ENCODE measurements at regions not wholly inside any gene's neighbourhood (a gene's known extent, or its start where the extent isn't known, plus 50 kb on each side); places are given as distances from the start of the nearest gene placed in this dataset.

DNA sequence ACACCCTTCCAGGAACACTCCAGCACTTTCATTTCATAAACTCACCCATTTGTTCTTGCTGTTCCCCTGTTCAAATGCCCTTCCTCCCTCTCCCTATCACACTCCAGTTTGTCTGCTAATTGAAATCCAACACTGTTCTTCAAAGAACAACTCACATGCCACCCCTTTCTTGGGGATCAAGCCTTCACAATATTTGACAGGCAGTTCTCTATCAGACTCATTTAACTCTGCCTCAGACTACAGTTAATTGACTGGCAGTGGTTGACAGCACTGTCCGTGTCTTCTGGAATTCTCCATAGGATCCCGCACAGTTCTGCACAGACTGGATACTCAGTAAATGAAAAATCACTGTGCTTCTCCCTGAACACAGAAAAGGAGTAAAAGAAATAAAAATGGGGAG is 87.8 kb downstream of the PMP22 start:
- POLR2A ChIA-PET, result no interaction called here

DNA sequence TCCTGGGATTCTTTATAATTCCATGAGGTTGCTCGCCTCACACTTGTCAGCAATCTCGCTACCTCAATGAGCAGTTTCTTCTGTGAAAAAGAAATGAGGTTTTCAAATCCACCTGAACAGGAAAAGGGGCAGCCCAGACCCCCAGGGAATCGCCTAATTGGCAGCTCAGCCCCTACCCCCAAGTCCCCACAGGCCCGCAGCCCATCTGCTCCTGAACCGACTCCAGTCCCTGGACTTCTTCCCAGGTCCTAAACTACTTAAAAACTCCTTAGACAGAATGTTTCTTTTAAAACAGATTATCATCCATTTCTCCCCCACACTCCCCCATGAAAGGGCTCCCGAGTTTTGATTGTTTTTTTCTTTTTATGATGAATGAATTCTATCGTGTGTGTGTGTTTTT is 89.8 kb downstream of the PMP22 start:
- Histone ChIP-seq H3K27me3 (ENCODE audit: control insufficient read depth, insufficient read depth, low read length) (peaks cover 13% of the 10 kb centered on the region), H3K9me3 (ENCODE audit: control insufficient read depth, insufficient read depth, low read length) (no peaks in the 10 kb centered on the region), H3K27ac (ENCODE audit: low read depth, low read length) (no peak overlapping the region), H3K4me3 (ENCODE audit: low read depth, low read length) (no peak overlapping the region)
- ChIA-PET CTCF (no interaction called here), POLR2A (no interaction called here)
- DNase-seq (ENCODE audit: low read depth, low spot score), result no peak
- TF ChIP-seq, protein P1, sequence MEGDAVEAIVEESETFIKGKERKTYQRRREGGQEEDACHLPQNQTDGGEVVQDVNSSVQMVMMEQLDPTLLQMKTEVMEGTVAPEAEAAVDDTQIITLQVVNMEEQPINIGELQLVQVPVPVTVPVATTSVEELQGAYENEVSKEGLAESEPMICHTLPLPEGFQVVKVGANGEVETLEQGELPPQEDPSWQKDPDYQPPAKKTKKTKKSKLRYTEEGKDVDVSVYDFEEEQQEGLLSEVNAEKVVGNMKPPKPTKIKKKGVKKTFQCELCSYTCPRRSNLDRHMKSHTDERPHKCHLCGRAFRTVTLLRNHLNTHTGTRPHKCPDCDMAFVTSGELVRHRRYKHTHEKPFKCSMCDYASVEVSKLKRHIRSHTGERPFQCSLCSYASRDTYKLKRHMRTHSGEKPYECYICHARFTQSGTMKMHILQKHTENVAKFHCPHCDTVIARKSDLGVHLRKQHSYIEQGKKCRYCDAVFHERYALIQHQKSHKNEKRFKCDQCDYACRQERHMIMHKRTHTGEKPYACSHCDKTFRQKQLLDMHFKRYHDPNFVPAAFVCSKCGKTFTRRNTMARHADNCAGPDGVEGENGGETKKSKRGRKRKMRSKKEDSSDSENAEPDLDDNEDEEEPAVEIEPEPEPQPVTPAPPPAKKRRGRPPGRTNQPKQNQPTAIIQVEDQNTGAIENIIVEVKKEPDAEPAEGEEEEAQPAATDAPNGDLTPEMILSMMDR (IDR thresholded peaks at IDR 0.05; ENCODE audit: low read depth, low read length), result no peak

More for the DNA sequence above, 87.8 kb downstream of the PMP22 start:
- no peaks in the 10 kb centered on the region for H3K9me3 ChIP-seq (ENCODE audit: control insufficient read depth, insufficient read depth, low read length)
- CTCF ChIA-PET, result interaction anchor here (0.7 kb wide), 1 partner anchor 16 kb away, joined by 4 read pairs; no protein-coding TSS in a partner anchor
- no peak overlapping the region for H3K27ac ChIP-seq (ENCODE audit: low read depth, low read length)
- TF ChIP-seq, protein P1 (IDR thresholded peaks at IDR 0.05; ENCODE audit: low read depth, low read length), result no peak
- no peak for DNase-seq (ENCODE audit: low read depth, low spot score)
- H3K4me3 ChIP-seq (ENCODE audit: low read depth, low read length), result no peak overlapping the region
- H3K27me3 ChIP-seq (ENCODE audit: control insufficient read depth, insufficient read depth, low read length), result peaks cover 17% of the 10 kb centered on the region

DNA sequence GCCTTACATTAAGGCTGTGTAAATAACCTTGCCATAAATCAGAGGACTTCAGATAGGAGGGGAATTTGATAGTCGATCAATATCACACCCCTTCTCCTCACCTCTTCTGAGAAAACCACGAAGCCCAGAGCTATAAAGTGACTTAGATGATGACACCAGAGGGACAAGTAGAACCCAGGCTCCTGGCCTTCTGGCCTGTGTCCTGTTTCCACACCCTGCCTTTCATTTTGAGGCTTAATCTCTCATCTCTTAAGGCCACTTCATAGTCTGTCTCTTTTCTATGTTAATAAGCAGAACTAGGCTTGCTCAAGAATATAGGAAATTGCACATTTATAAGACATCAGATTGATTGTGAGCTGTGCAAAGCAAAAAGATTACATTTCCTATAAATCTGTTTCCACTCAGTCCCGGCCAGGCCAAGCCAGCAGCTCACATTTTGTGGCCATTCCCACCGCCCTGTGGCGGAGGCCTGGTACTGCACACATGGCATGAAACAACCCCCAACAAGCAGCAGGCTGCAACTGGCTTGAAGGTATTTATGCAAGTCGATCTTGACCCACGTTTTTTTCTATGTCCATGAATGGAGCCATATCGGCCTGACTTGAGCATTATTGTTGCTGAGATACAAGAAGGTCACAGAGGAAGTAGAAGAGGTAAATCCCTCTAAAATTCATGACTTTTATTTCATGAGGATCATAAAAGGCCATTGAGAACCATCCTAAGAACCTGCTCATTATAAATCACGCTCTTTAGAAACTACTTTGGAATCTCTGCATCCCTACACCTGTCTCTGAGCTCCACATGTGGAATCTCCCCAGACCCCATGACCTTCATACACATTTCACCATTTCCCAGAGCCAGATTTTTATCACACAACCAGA is 93.7 kb downstream of the PMP22 start:
- DNase-seq (ENCODE audit: low read depth, low spot score), result peak; percentile 55
- TF ChIP-seq, protein P1 (IDR thresholded peaks at IDR 0.05; ENCODE audit: low read depth, low read length), result peak; percentile 96
- ChIA-PET POLR2A (no interaction called here), CTCF (interaction anchor here (0.5 to 5.9 kb wide), 20 partner anchors 8 to 1491 kb away, joined by 3 to 30 read pairs (median 4); no protein-coding TSS in a partner anchor)
- no peaks in the 10 kb centered on the region for H3K9me3 ChIP-seq (ENCODE audit: control insufficient read depth, insufficient read depth, low read length)
- H3K4me3 ChIP-seq (ENCODE audit: low read depth, low read length), result no peak overlapping the region
- peaks cover 1% of the 10 kb centered on the region for H3K27me3 ChIP-seq (ENCODE audit: control insufficient read depth, insufficient read depth, low read length)
- H3K27ac ChIP-seq (ENCODE audit: low read depth, low read length), result no peak overlapping the region

DNA sequence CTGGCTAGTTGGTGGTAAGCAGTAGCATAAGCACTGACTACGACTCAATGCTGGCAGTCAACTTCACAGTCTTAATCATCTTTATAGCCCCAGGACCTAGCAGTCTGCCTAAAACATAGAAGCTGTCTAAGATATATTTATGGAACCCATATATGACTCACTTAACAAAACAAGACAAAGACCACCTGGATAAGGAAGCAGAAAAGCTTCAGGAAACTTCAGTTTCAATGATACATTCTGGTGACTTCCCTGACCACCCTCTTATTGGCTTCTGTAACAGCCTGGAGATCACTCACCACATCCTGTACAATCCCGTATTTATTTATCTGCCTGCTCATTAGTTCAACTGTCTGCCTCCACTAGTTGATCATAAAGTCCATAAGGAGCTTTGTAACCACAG is 95.5 kb downstream of the PMP22 start:
- POLR2A ChIA-PET, result interaction anchor here (0.7 to 1.4 kb wide), 2 partner anchors 13 to 869 kb away, joined by 4 read pairs; partner anchors contain the start of gene HS3ST3B1
- TF ChIP-seq, protein P1 (IDR thresholded peaks at IDR 0.05; ENCODE audit: low read depth, low read length), result no peak
- peak; percentile 26 for DNase-seq (ENCODE audit: low read depth, low spot score)
- H3K9me3 ChIP-seq (ENCODE audit: control insufficient read depth, insufficient read depth, low read length), result no peaks in the 10 kb centered on the region
- H3K27ac ChIP-seq (ENCODE audit: low read depth, low read length), result no peak overlapping the region
- H3K27me3 ChIP-seq (ENCODE audit: control insufficient read depth, insufficient read depth, low read length), result no peaks in the 10 kb centered on the region
- CTCF ChIA-PET, result interaction anchor here (1.0 to 5.9 kb wide), 5 partner anchors 8 to 849 kb away, joined by 3 to 30 read pairs (median 6); no protein-coding TSS in a partner anchor
- no peak overlapping the region for H3K4me3 ChIP-seq (ENCODE audit: low read depth, low read length)

DNA sequence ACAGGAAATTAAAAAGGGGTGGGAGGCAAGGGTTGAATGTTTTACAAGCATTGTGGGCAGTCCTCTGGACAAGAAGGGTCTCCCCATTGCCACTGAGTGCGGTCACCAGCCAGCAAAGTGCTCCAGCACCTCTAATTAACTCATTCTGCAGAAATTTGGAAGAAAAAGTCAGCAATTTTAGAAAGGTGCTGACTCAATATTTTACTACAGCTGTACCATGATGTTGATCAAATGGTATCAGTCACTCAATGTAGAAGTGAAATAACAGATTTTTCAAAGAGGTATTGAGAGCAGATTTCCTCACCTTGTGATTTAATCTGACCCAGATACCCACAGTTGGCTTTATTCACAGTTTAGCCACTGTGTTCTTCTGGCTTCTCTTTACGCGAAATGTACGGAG is 96.7 kb downstream of the PMP22 start:
- ChIA-PET POLR2A (no interaction called here), CTCF (interaction anchor here (5.9 kb wide), 1 partner anchor 12 kb away, joined by 30 read pairs; no protein-coding TSS in a partner anchor)
- Histone ChIP-seq H3K27ac (ENCODE audit: low read depth, low read length) (no peak overlapping the region), H3K27me3 (ENCODE audit: control insufficient read depth, insufficient read depth, low read length) (no peaks in the 10 kb centered on the region), H3K4me3 (ENCODE audit: low read depth, low read length) (no peak overlapping the region), H3K9me3 (ENCODE audit: control insufficient read depth, insufficient read depth, low read length) (no peaks in the 10 kb centered on the region)
- no peak for DNase-seq (ENCODE audit: low read depth, low spot score)
- TF ChIP-seq, protein P1 (IDR thresholded peaks at IDR 0.05; ENCODE audit: low read depth, low read length), result no peak
